ENCODE measurements at regions not wholly inside any gene's neighbourhood (a gene's known extent, or its start where the extent isn't known, plus 50 kb on each side); places are given as distances from the start of the nearest gene placed in this dataset.

GRCh38 chr6:34617231-34617630 is 61.1 kb upstream of the SPDEF start:
- TF ChIP-seq POLR2AphosphoS5 (IDR thresholded peaks at IDR 0.05; ENCODE audit: low read depth, low read length) (no peak), POLR2A (IDR thresholded peaks at IDR 0.05; ENCODE audit: low read depth, low read length) (no peak), TAF1 (IDR thresholded peaks at IDR 0.05; ENCODE audit: borderline replicate concordance, low read depth, low read length) (no peak)
- DNase-seq (ENCODE audit: insufficient read length) (no peak), FAIRE-seq (no peak)

GRCh38 chr6:34616227-34616585 is 60.1 kb upstream of the SPDEF start:
- TF ChIP-seq POLR2AphosphoS5 (IDR thresholded peaks at IDR 0.05; ENCODE audit: low read depth, low read length): no peak
- DNase-seq (ENCODE audit: insufficient read length) (no peak), FAIRE-seq (no peak)

GRCh38 chr6:34615574-34616226 is 59.6 kb upstream of the SPDEF start:
- TF ChIP-seq POLR2A (IDR thresholded peaks at IDR 0.05; ENCODE audit: low read depth, low read length) (no peak), TAF1 (IDR thresholded peaks at IDR 0.05; ENCODE audit: borderline replicate concordance, low read depth, low read length) (no peak), POLR2AphosphoS5 (IDR thresholded peaks at IDR 0.05; ENCODE audit: low read depth, low read length) (no peak)
- FAIRE-seq: no peak
- no peak for DNase-seq (ENCODE audit: insufficient read length)

- DNase-seq (ENCODE audit: insufficient read length) (no peak), FAIRE-seq (no peak)
- no peak for TF ChIP-seq POLR2A (IDR thresholded peaks at IDR 0.05; ENCODE audit: low read depth, low read length)
Measured at GRCh38 chr6:34610819-34611477, 54.8 kb upstream of the SPDEF start.

GRCh38 chr6:34608321-34609091 is 52.4 kb upstream of the SPDEF start:
- FAIRE-seq (no peak), DNase-seq (ENCODE audit: insufficient read length) (no peak)
- TF ChIP-seq POLR2AphosphoS5 (IDR thresholded peaks at IDR 0.05; ENCODE audit: low read depth, low read length) (no peak), POLR2A (IDR thresholded peaks at IDR 0.05; ENCODE audit: low read depth, low read length) (no peak), TAF1 (IDR thresholded peaks at IDR 0.05; ENCODE audit: borderline replicate concordance, low read depth, low read length) (no peak)

- DNase-seq (ENCODE audit: insufficient read length) (no peak), FAIRE-seq (no peak)
- TF ChIP-seq POLR2AphosphoS5 (IDR thresholded peaks at IDR 0.05; ENCODE audit: low read depth, low read length): no peak
- TF ChIP-seq TAF1 (IDR thresholded peaks at IDR 0.05; ENCODE audit: borderline replicate concordance, low read depth, low read length): no peak
- TF ChIP-seq POLR2A (IDR thresholded peaks at IDR 0.05; ENCODE audit: low read depth, low read length): no peak
Measured at GRCh38 chr6:34606477-34607265, 50.5 kb upstream of the SPDEF start.
